DMS 273 (cell line): ENCODE measurements at regions not wholly inside any gene's neighbourhood (a gene's known extent, or its start where the extent isn't known, plus 50 kb on each side); places are given as distances from the start of the nearest gene placed in this dataset.
"Not testable (repeated sequence)": the region's sequence is repeated elsewhere in the genome, so short reads cannot be mapped to it uniquely, and the experiment has no call there.

ENCODE experiments used
- DNase-seq: peaks from one replicate; lab custom pipeline; 2025; ENCODE audit not compliant: unreplicated experiment; lab: John Stamatoyannopoulos, UW

GRCh38 chr15:95663156-95664100 lies 667.1 kb upstream of the NR2F2 start:
- DNase-seq: no peak

DNA sequence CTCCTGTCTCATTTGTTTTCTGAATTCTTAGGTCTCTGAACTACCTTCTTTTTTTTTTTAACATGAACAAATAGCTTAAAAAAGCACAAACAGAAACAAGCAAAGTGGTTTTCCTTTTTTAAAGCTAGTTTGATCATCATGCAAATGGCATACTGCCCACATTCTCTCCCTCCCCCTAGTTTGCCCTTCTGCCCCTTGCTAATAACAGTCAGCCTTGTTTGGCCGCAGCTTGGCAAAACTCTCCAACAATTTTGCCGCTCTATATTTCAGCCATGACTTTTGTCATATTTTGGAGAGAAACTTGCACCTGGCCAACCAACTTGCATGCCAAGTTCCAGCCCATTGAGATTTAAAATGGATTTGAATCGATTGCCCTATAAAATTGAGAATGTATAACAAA lies 666.0 kb upstream of the NR2F2 start:
- no peak for DNase-seq

- DNase-seq: no peak
These were observed 661.2 kb upstream of the NR2F2 start for GRCh38 chr15:95669146-95669922.

GRCh38 chr15:95674031-95674430 lies 656.5 kb upstream of the NR2F2 start:
- DNase-seq: no peak

DNA sequence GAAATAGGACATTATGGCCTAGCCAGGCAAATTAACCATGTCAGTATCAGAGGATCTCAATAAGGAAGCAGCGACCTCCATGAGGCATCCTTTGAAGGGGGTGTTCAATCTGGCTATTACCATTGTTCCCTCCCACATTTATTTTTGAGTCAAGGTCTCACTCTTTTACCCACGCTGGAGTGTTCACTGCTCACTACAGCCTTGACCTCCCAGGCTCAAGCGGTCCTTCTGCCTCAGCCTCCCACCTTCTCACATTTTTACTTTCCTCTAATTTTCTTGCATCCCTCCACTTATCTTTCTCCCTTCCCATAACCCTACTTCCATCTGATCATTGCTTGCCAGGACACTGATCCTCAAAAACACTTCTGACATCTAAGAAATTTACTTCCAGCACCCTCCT lies 654.0 kb upstream of the NR2F2 start:
- no peak for DNase-seq

- DNase-seq: no peak
These were observed 650.5 kb upstream of the NR2F2 start for GRCh38 chr15:95679847-95680582.

DNA sequence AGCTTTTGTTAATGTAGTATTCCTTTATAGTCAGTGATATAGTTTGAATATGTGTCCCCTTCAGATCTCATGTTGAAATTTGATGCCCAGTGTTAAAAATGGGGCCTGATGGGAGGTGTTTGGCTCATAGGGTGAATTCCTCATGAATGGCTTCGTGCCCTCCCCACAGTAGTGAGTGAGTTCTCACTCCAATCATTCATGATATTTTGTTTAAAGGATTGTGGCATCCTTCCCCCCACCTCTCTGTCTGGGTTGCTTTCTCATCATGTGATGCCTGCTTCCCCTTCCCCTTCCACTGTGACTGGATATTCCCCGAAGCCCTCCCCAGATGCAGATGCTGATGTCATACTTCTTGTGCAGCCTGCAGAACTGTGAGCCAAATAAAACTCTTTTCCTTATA lies 649.8 kb upstream of the NR2F2 start:
- no peak for DNase-seq

DNA sequence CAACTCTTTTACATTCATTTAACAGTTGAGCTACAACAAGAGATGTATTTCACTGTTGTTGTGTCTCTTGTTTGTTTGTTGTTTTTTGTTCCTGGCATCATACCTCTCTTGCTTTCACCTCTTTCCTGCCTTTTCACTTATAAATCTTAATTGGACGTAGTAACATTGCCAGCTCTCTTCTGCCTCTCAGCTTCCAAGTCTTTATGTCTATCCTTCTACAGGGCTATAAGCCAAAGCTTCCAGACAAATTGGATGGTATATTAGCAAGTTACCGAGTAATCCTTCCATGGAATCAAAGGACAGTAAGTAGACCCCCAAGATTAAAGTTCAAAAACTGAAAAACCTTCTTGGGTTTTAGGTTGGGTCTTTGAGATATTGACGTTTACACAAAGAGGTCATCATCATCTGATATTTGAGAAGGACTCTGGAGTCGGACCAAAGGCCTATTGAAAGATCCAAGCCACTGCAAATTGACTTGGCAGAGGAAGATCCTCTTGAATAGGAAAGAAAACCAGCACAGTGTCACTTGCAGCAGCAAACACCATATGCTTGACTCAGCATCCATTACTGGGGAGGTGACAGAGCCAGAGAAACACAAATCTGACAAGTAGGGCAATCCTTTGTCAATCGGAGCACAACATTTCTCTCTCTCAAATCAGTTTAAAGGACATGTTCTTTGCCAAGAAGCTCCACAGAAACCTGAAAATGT lies 648.5 kb upstream of the NR2F2 start:
- DNase-seq: no peak

GRCh38 chr15:95684126-95684525 lies 646.4 kb upstream of the NR2F2 start:
- no peak for DNase-seq

GRCh38 chr15:95684693-95685115 lies 645.8 kb upstream of the NR2F2 start:
- DNase-seq: no peak

DNA sequence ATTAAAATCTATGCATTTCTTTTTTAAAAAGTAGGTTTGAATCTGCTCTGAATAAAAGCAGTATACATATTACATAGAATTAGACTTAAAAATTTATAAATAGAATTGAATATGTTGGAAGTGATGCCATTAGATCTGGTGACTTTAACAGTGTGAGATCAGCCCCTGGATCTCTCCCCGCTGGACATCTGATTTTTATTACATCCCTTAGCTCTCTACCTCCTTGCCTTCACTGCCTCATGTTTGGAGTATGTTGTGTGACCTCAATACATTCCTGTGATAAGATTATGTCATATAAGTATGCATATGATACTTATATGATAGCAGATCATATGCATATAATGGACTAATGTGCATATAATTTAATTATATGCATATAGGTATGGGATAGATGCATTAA lies 643.4 kb upstream of the NR2F2 start:
- DNase-seq: no peak

GRCh38 chr15:95687686-95688085 lies 642.8 kb upstream of the NR2F2 start:
- no peak for DNase-seq

- no peak for DNase-seq
These were observed 639.7 kb upstream of the NR2F2 start for GRCh38 chr15:95690631-95691340.

- DNase-seq: no peak
These were observed 636.6 kb upstream of the NR2F2 start for GRCh38 chr15:95693917-95694316.

GRCh38 chr15:95698230-95698629 lies 632.3 kb upstream of the NR2F2 start:
- DNase-seq: no peak

DNA sequence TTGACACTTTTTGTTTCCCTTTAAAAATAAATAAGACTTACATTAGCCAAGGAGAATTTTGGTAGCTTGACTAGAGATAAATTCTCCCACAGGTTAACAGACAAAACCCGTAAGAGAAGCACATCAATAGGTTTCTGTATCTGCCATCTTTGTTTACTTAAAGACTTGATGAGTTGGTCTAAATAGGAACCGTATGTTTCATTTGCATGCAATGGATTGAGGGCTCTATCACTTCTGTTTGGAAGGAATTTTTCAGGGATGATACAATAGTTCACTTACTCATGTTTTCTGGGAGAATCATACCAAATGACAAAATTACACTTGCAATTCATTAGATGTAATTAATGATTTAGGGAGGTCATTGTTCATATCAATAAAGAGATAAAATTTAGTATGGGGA lies 631.5 kb upstream of the NR2F2 start:
- no peak for DNase-seq

DNA sequence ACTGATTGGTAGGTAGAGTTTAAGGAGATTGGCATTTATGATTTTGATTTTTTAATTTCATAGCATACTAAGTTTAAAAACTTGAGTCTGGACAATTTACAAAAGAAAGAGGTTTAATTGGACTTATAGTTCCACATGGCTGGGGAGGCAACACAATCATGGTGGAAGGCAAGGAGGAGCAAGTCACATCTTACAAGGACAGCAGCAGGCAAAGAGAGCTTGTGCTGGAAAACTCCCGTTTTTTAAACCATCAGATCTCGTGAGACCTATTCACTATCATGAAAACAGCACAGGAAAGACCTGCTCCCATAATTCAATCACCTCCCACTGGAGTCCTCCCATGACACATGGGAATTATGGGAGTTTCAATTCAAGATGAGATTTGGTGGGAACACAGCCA lies 630.9 kb upstream of the NR2F2 start:
- no peak for DNase-seq

- DNase-seq: not testable (repeated sequence)
These were observed 629.8 kb upstream of the NR2F2 start for GRCh38 chr15:95700692-95701091.

DNA sequence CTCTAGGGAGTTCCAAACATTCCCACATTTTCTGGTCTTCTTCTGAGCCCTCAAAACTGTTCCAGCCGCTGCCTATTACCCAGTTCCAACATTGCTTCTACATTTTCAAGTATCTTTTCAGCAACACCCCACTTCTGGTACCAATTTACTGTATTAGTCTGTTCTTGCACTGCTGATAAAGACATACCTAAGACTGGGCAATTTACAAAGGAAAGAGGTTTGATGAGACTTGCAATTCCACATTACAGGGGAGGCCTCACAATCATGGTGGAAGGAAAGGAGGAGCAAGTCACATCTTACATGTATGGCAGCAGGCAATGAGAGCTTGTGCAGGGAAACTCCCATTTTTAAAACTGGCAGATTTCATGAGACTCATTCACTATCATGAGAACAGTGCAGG lies 629.1 kb upstream of the NR2F2 start:
- DNase-seq: no peak
